NCI-H2171 (cell line): ENCODE measurements at regions not wholly inside any gene's neighbourhood (a gene's known extent, or its start where the extent isn't known, plus 50 kb on each side); places are given as distances from the start of the nearest gene placed in this dataset.

ENCODE experiments used
- DNase-seq: peaks from one replicate; lab custom pipeline; 2025; lab: John Stamatoyannopoulos, UW

GRCh38 chr15:70181626-70182255 is 84.0 kb upstream of the TLE3 start:
- no peak for DNase-seq

GRCh38 chr15:70180186-70180875 is 82.6 kb upstream of the TLE3 start:
- no peak for DNase-seq

- no peak for DNase-seq
These were observed 81.7 kb upstream of the TLE3 start for GRCh38 chr15:70179309-70179892.

DNA sequence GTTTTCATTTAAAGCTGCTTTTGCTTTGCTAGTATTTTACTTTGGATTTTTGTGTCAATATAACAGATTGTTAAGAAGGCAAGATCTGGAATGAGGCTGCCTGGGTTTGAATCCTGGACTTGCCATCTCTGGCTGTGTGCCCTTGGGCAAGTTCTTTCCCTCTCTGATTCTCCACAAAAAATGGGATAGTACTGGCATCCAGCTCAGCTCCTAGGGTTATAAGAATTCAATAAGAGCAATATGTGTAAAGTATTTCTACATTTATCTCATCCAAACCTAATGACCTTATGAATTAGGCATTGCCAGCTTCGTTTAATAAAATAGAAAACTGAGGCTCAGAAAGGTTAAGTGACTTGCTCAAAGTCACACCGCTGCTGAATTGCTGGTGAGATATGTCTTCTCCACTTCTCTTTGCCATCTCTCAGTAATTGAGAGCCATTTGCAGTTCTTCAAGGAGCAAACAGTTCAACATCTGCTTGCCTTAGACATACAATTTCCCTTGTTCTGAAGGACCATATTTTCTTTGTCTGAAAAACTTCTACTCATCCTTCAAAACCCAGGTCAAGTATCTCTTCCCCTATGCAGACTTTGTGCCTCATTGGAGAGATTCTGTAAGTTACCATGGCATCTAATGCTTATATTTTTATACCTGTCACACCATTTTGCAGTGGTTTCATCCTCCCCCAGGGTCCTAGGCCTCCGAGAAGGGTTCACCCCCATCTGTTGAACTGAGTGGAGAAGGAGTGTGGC is 80.8 kb upstream of the TLE3 start:
- no peak for DNase-seq

- no peak for DNase-seq
These were observed 75.0 kb upstream of the TLE3 start for GRCh38 chr15:70172566-70173225.

- DNase-seq = no peak
These were observed 74.4 kb upstream of the TLE3 start for GRCh38 chr15:70172124-70172523.

- no peak for DNase-seq
These were observed 73.7 kb upstream of the TLE3 start for GRCh38 chr15:70171256-70171886.

- DNase-seq = no peak
These were observed 72.5 kb upstream of the TLE3 start for GRCh38 chr15:70170096-70170699.

DNA sequence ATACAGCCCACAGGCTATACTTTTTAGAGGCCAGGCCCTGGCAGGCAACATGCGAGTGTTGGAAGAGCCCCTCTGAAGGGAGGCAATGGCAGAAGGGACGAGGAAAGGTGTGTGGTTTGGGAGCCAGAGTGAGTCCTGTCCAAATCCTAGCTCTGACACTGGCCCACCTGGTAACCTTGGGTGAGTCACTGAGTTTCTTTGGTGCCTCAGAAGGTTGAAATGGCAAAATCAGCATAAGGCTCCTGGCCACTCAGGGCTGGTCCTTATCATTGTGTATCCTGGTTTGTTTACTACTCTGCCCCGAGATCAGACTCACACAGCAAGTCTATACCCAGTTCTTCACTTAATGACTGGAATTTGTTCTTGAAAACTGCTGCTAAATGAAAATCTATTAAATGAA is 71.4 kb upstream of the TLE3 start:
- no peak for DNase-seq

- DNase-seq = no peak
These were observed 69.4 kb upstream of the TLE3 start for GRCh38 chr15:70167155-70167554.

DNA sequence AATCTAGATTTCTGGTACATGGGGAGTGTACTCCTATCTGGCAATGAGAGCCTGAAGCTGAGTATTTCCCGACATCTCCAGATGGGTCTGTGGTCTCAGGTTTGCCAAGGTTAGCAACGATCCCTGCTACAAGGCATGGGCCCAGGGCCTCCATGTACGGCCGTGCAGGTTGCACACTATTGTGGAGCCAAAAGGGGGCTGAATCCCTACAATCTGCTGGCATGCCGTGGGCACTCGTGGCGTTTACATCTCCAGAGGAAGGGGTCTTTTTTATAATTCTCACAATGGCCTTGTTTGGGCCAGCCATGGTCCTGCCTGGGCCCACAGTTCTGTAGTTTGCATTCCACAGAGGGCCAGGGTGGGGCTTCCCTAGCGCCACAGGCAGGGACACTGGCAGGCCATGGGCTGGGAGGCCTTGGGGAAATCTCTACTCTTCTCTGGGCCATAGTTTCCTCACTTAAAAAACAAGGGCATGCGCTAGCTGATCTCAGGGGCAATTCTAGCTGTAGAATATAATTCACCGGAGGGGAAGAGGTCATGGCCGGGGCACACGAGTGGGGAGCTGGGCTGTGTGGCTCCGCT is 68.9 kb upstream of the TLE3 start:
- no peak for DNase-seq

GRCh38 chr15:70165716-70166284 is 68.1 kb upstream of the TLE3 start:
- DNase-seq = no peak

- no peak for DNase-seq
These were observed 67.4 kb upstream of the TLE3 start for GRCh38 chr15:70164910-70165715.

- no peak for DNase-seq
These were observed 66.6 kb upstream of the TLE3 start for GRCh38 chr15:70164156-70164900.

GRCh38 chr15:70160803-70161565 is 63.3 kb upstream of the TLE3 start:
- DNase-seq = no peak

- no peak for DNase-seq
These were observed 62.5 kb upstream of the TLE3 start for GRCh38 chr15:70160267-70160666.

- no peak for DNase-seq
These were observed 61.9 kb upstream of the TLE3 start for GRCh38 chr15:70159713-70160009.

DNA sequence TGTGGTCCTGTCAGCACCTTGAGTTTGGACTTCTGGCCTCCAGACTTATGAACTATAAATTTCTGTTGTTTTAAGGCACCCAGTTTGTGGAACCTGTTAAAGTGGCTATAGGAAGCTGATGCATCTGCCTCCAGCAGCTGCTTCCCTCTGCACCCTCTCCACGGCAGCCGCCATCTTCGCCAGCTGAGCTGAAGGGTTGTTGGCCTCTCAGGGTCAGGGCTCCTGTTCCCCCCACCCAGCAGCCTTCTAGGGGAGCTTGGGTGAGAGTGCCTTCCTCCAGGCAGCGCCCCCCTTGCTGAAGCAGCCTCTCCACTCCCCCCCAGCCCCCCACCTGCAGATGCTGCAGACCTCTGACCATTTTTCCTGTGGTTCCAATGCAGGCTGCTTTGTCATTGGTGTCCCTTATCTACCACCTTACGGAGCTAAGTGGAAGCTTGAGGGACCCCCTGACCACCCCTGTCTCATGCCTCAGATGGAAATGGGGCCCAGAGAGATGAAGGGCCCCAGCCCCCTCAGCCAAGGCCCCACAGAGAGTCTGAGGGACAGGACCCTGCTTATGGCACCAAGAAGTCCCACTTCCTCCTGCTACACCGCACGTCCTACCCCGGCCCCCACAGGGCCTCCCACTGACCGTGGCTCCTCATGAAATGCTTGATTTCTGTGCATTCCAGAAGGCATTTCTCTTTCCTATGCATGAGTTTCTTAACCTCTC is 61.4 kb upstream of the TLE3 start:
- DNase-seq = no peak
